OCI-LY1 (cell line): ENCODE measurements at regions not wholly inside any gene's neighbourhood (a gene's known extent, or its start where the extent isn't known, plus 50 kb on each side); places are given as distances from the start of the nearest gene placed in this dataset.

Experiments used
- H2AFZ ChIP-seq: fragments of 200-600 bp; sonication (generic), shearing (Covaris generic); 2 replicates; pipeline ENCODE4 v1.6.0; 2014; ENCODE audit warnings: antibody characterized with exemption, mild to moderate bottlenecking, low read length
- H3F3A ChIP-seq: fragments of 200-600 bp; sonication (generic), shearing (Covaris generic); 2 replicates; pipeline ENCODE4 v1.6.0; 2014; ENCODE audit warnings: mild to moderate bottlenecking, antibody characterized with exemption, low read length, moderate library complexity; ENCODE audit not compliant: insufficient read depth
- H3K27ac ChIP-seq: fragments of 200-600 bp; sonication (generic); 2 replicates; pipeline ENCODE4 v1.5.1; 2014; ENCODE audit warnings: low read length, mixed run types, mild to moderate bottlenecking, low read depth; ENCODE audit not compliant: poor library complexity, severe bottlenecking
- H3K27me3 ChIP-seq: fragments of 200-600 bp; sonication (generic); 2 replicates; pipeline ENCODE4 v1.6.0; 2014; ENCODE audit warnings: antibody characterized with exemption, mild to moderate bottlenecking, low read length, moderate library complexity; ENCODE audit not compliant: insufficient read depth
- H3K36me3 ChIP-seq: fragments of 200-600 bp; sonication (generic); 2 replicates; pipeline ENCODE4 v1.6.1; 2014; ENCODE audit warnings: mild to moderate bottlenecking, antibody characterized with exemption, low read length, moderate library complexity, mixed read lengths; ENCODE audit not compliant: insufficient read depth
- H3K4me1 ChIP-seq: fragments of 200-600 bp; sonication (generic); 2 replicates; pipeline ENCODE4 v1.5.1; 2014; ENCODE audit warnings: mild to moderate bottlenecking, low read length, moderate library complexity; ENCODE audit not compliant: insufficient read depth, severe bottlenecking
- H3K4me2 ChIP-seq: fragments of 200-600 bp; sonication (generic), shearing (Covaris generic); 2 replicates; pipeline ENCODE4 v1.6.1; 2014; ENCODE audit warnings: low read length
- H3K4me3 ChIP-seq: fragments of 200-600 bp; sonication (generic); 2 replicates; pipeline ENCODE4 v1.5.1; 2014; ENCODE audit warnings: low read length, low read depth, mild to moderate bottlenecking, mixed read lengths; ENCODE audit not compliant: poor library complexity, severe bottlenecking
- H3K79me2 ChIP-seq: fragments of 200-600 bp; shearing (Covaris generic); 2 replicates; pipeline ENCODE4 v1.6.1; 2016; ENCODE audit warnings: mixed run types, low read length, mixed read lengths; ENCODE audit not compliant: insufficient read depth
- H3K9ac ChIP-seq: fragments of 200-600 bp; sonication (generic), shearing (Covaris generic); 2 replicates; pipeline ENCODE4 v1.6.1; 2014; ENCODE audit warnings: mild to moderate bottlenecking, low read length, mixed read lengths
- H3K9me2 ChIP-seq: fragments of 200-600 bp; sonication (generic), shearing (Covaris generic); 2 replicates; pipeline ENCODE4 v1.6.1; 2014; ENCODE audit warnings: low read depth, mild to moderate bottlenecking, low read length, mixed read lengths
- H3K9me3 ChIP-seq: fragments of 200-600 bp; shearing (Covaris generic); 2 replicates; pipeline ENCODE4 v1.6.1; 2014; ENCODE audit warnings: low read length, mixed read lengths
- H4K20me1 ChIP-seq: fragments of 200-600 bp; sonication (generic), shearing (Covaris generic); 2 replicates; pipeline ENCODE4 v1.6.0; 2016; ENCODE audit warnings: mild to moderate bottlenecking, low read length; ENCODE audit not compliant: insufficient read depth
- CTCF ChIP-seq: fragments of 200-600 bp; sonication (generic), shearing (Covaris generic); IDR thresholded peaks from 2 replicates; pipeline ENCODE4 v1.5.1; 2017; ENCODE audit warnings: mild to moderate bottlenecking, antibody characterized with exemption, low read length, moderate library complexity, mixed read lengths
- EZH2 ChIP-seq: fragments of 200-600 bp; sonication (generic), shearing (Covaris generic); IDR thresholded peaks from 2 replicates; pipeline ENCODE4 v1.8.0; 2017; ENCODE audit warnings: borderline replicate concordance, mixed run types, mild to moderate bottlenecking, antibody characterized with exemption, low read length, moderate library complexity, mixed read lengths

GRCh38 chr9:18330401-18331309 lies 143.3 kb upstream of the ADAMTSL1 start:
- H3K27me3 ChIP-seq, result no peaks in the 10 kb centered on the region
- H3K27ac ChIP-seq, result no peak overlapping the region
- H3K79me2 ChIP-seq, result no peaks in the 10 kb centered on the region
- no peak overlapping the region for H3K4me3 ChIP-seq
- H3K9me3 ChIP-seq, result no peaks in the 10 kb centered on the region
- H3F3A ChIP-seq, result no peaks in the 10 kb centered on the region
- H4K20me1 ChIP-seq, result no peaks in the 10 kb centered on the region
- H3K36me3 ChIP-seq, result no peaks in the 10 kb centered on the region
- no peaks in the 10 kb centered on the region for H3K9me2 ChIP-seq
- H3K4me1 ChIP-seq, result no peaks in the 10 kb centered on the region
- no peak overlapping the region for H3K9ac ChIP-seq
- H3K4me2 ChIP-seq, result no peak overlapping the region
- TF ChIP-seq CTCF, result no peak
- TF ChIP-seq EZH2, result no peak
- H2AFZ ChIP-seq, result no peak overlapping the region

DNA sequence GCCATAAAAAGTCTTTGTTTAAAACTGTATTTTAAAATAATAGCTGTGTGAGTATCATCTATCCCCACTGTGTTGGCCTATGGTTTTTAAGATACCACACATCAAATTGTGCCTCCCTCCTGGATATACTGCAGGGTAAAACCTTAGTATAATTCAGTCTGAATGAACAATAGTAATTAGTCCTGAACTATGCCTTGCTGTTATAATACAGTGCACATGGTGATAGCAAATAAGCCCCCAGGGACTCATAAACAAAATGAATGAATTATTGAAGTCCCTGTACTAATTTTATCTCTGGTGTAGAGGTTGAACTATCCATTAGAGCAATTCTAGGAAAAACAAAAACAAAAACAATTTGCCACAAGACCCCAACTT lies 142.7 kb upstream of the ADAMTSL1 start:
- Histone ChIP-seq H3K27me3 (no peaks in the 10 kb centered on the region), H3F3A (no peaks in the 10 kb centered on the region), H3K27ac (no peak overlapping the region), H2AFZ (no peak overlapping the region), H3K4me3 (no peak overlapping the region), H3K79me2 (no peaks in the 10 kb centered on the region), H3K4me2 (no peak overlapping the region), H3K9me2 (no peaks in the 10 kb centered on the region), H3K4me1 (no peaks in the 10 kb centered on the region), H3K36me3 (no peaks in the 10 kb centered on the region), H3K9ac (no peak overlapping the region), H3K9me3 (no peaks in the 10 kb centered on the region), H4K20me1 (no peaks in the 10 kb centered on the region)
- TF ChIP-seq CTCF, result no peak
- no peak for TF ChIP-seq EZH2

DNA sequence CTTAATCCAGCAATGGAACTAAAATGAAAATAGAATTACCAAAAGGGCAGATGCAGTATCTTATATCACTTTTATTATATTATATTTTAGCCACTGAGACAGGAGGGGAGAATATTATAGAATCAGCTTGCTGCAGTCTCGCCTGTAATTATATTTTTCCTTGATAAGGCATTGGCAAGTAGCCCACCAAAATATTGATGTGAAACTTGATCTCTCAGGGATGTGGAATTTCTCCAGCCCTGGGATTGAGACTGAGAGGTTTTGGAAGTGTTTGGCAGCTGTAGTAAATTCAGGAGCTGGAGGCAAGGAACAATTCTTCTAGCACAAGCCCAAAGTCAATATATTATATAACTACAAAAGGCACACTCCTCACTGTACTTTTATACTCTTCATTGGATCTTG lies 142.1 kb upstream of the ADAMTSL1 start:
- Histone ChIP-seq H3K36me3 (no peaks in the 10 kb centered on the region), H3K9me2 (no peaks in the 10 kb centered on the region), H3K79me2 (no peaks in the 10 kb centered on the region), H3K9me3 (no peaks in the 10 kb centered on the region), H2AFZ (no peak overlapping the region), H4K20me1 (no peaks in the 10 kb centered on the region), H3K9ac (no peak overlapping the region), H3K4me2 (no peak overlapping the region), H3K27me3 (no peaks in the 10 kb centered on the region), H3K4me3 (no peak overlapping the region), H3K4me1 (no peaks in the 10 kb centered on the region), H3F3A (no peaks in the 10 kb centered on the region), H3K27ac (no peak overlapping the region)
- TF ChIP-seq EZH2 (no peak), CTCF (no peak)
